ENCODE measurements at regions not wholly inside any gene's neighbourhood (a gene's known extent, or its start where the extent isn't known, plus 50 kb on each side); places are given as distances from the start of the nearest gene placed in this dataset.

- TF ChIP-seq EZH2 (IDR thresholded peaks at IDR 0.05; ENCODE audit: low read depth, unreplicated experiment) = no peak
- no peak for TF ChIP-seq JUNB (IDR thresholded peaks at IDR 0.05; ENCODE audit: unreplicated experiment)
- TF ChIP-seq ZNF331 (CRISPR knock-in tag; IDR thresholded peaks at IDR 0.05; ENCODE audit: low read depth) = no peak
- no peak for TF ChIP-seq CTCF (conservative IDR thresholded peaks at IDR 0.05; ENCODE audit: low read depth in 2 of 2)
- TF ChIP-seq REST (IDR thresholded peaks at IDR 0.05; ENCODE audit: unreplicated experiment) = no peak
- no peak for TF ChIP-seq ETS1 (IDR thresholded peaks at IDR 0.05)
- no peak for TF ChIP-seq EZH2phosphoT487 (IDR thresholded peaks at IDR 0.05; ENCODE audit: unreplicated experiment)
These were observed 793.1 kb downstream of the DTWD2 start (continued) for GRCh38 chr5:118195211-118195610.

- DNase-seq (ENCODE audit: low spot score) (no peak), ATAC-seq (no peak)
- Histone ChIP-seq H3K9me2 (ENCODE audit: insufficient read depth) (no peaks in the 10 kb centered on the region), H3K79me2 (replicated peaks; ENCODE audit: insufficient read depth) (no peaks in the 10 kb centered on the region), H3K27me3 (ENCODE audit: insufficient read depth) (no peaks in the 10 kb centered on the region), H2AFZ (no peak overlapping the region), H3F3A (replicated peaks; ENCODE audit: low read depth) (no peaks in the 10 kb centered on the region), H3K4me2 (no peak overlapping the region), H3K27ac (ENCODE audit: low read depth) (no peak overlapping the region), H4K20me1 (replicated peaks; ENCODE audit: insufficient read depth) (no peaks in the 10 kb centered on the region), H3K36me3 (ENCODE audit: insufficient read depth) (no peaks in the 10 kb centered on the region), H3K4me3 (no peak overlapping the region), H3K4me1 (ENCODE audit: insufficient read depth) (peaks cover 21% of the 10 kb centered on the region)
- no peak overlapping the region for H3K27ac Mint-ChIP-seq
- peaks cover 1% of the 10 kb centered on the region for H3K27me3 Mint-ChIP-seq (ENCODE audit: insufficient read depth, low read depth, poor library complexity)
- H3K9me3 Mint-ChIP-seq = no peaks in the 10 kb centered on the region
- H3K4me3 Mint-ChIP-seq = no peak overlapping the region
- no peaks in the 10 kb centered on the region for H3K36me3 Mint-ChIP-seq (ENCODE audit: low read depth)
- peaks cover 23% of the 10 kb centered on the region for H3K4me1 Mint-ChIP-seq
- no peak for TF ChIP-seq REST (IDR thresholded peaks at IDR 0.05; ENCODE audit: unreplicated experiment)
- TF ChIP-seq ETS1 (IDR thresholded peaks at IDR 0.05) = no peak
- TF ChIP-seq ZNF114 (CRISPR knock-in tag; IDR thresholded peaks at IDR 0.05) = no peak
- TF ChIP-seq CTCF (conservative IDR thresholded peaks at IDR 0.05; ENCODE audit: low read depth in 2 of 2) = no peak
- TF ChIP-seq EZH2 (IDR thresholded peaks at IDR 0.05; ENCODE audit: low read depth, unreplicated experiment) = no peak
- no peak for TF ChIP-seq NANOG (IDR thresholded peaks at IDR 0.05; ENCODE audit: borderline replicate concordance)
- no peak for TF ChIP-seq POLR2AphosphoS5 (IDR thresholded peaks at IDR 0.05; ENCODE audit: low read depth)
- TF ChIP-seq CREB1 (CRISPR knock-in tag; IDR thresholded peaks at IDR 0.05; ENCODE audit: low read depth) = no peak
These were observed 795.0 kb downstream of the DTWD2 start for GRCh38 chr5:118193194-118193905.

Data from GM23338 (cell line).